ENCODE measurements at regions not wholly inside any gene's neighbourhood (a gene's known extent, or its start where the extent isn't known, plus 50 kb on each side); places are given as distances from the start of the nearest gene placed in this dataset.

DNA sequence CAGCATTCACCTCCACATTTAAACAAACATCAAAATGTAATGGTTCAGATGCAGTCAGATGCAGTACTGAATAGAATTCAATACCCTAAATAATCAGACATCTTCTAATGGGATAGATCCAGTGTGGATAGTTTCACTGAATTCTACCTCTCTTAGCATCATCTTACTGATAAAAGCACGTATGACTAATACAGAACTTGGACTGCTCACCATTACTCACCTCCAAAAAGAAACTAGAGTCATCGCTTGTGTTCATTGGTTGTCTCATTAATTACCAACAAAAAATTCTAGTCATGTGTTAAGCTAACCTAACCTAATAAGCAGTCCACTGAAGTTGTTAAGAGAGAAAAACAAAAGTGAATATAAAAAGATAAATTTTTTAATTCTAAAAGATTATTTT, 165.9 kb upstream of the IRAK1BP1 start:
- TF ChIP-seq, protein P1, sequence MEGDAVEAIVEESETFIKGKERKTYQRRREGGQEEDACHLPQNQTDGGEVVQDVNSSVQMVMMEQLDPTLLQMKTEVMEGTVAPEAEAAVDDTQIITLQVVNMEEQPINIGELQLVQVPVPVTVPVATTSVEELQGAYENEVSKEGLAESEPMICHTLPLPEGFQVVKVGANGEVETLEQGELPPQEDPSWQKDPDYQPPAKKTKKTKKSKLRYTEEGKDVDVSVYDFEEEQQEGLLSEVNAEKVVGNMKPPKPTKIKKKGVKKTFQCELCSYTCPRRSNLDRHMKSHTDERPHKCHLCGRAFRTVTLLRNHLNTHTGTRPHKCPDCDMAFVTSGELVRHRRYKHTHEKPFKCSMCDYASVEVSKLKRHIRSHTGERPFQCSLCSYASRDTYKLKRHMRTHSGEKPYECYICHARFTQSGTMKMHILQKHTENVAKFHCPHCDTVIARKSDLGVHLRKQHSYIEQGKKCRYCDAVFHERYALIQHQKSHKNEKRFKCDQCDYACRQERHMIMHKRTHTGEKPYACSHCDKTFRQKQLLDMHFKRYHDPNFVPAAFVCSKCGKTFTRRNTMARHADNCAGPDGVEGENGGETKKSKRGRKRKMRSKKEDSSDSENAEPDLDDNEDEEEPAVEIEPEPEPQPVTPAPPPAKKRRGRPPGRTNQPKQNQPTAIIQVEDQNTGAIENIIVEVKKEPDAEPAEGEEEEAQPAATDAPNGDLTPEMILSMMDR (conservative IDR thresholded peaks at IDR 0.05; ENCODE audit: low read depth in 2 of 2): no peak
- TF ChIP-seq EZH2phosphoT487 (IDR thresholded peaks at IDR 0.05; ENCODE audit: unreplicated experiment) (no peak), POLR2AphosphoS5 (IDR thresholded peaks at IDR 0.05; ENCODE audit: low read depth) (no peak)

All from GM23338 (cell line).